Endothelial cell (in vitro differentiated cells): ENCODE measurements at regions not wholly inside any gene's neighbourhood (a gene's known extent, or its start where the extent isn't known, plus 50 kb on each side); places are given as distances from the start of the nearest gene placed in this dataset.

Experiments used
- DNase-seq: peaks from one replicate; pipeline ENCODE4 v3.0.0; 2021; ENCODE audit warnings: low spot score
- H3K27ac Mint-ChIP-seq: one replicate; pipeline ENCODE4 v1.8.0; 2021; ENCODE audit warnings: mixed read lengths, inconsistent platforms; ENCODE audit not compliant: unreplicated experiment
- H3K27me3 Mint-ChIP-seq: one replicate; pipeline ENCODE4 v1.8.0; 2021; ENCODE audit warnings: mild to moderate bottlenecking, moderate library complexity, mixed read lengths, inconsistent platforms; ENCODE audit not compliant: unreplicated experiment
- H3K36me3 Mint-ChIP-seq: one replicate; pipeline ENCODE4 v1.8.0; 2021; ENCODE audit warnings: mild to moderate bottlenecking, low read depth, mixed read lengths, inconsistent platforms; ENCODE audit not compliant: unreplicated experiment
- H3K4me1 Mint-ChIP-seq: one replicate; pipeline ENCODE4 v1.8.0; 2021; ENCODE audit warnings: mild to moderate bottlenecking, mixed read lengths, inconsistent platforms; ENCODE audit not compliant: unreplicated experiment
- H3K4me3 Mint-ChIP-seq: one replicate; pipeline ENCODE4 v1.8.0; 2021; ENCODE audit warnings: mild to moderate bottlenecking, mixed read lengths, inconsistent platforms; ENCODE audit not compliant: unreplicated experiment
- H3K9me3 Mint-ChIP-seq: one replicate; pipeline ENCODE4 v1.8.0; 2021; ENCODE audit warnings: mixed read lengths, inconsistent platforms; ENCODE audit not compliant: unreplicated experiment
- TF ChIP-seq, protein P1 (sequence below): fragments of 200-600 bp; sonication (generic); IDR thresholded peaks from one replicate; pipeline ENCODE4 v1.5.0; 2021; ENCODE audit warnings: antibody characterized with exemption; ENCODE audit not compliant: unreplicated experiment

DNA sequence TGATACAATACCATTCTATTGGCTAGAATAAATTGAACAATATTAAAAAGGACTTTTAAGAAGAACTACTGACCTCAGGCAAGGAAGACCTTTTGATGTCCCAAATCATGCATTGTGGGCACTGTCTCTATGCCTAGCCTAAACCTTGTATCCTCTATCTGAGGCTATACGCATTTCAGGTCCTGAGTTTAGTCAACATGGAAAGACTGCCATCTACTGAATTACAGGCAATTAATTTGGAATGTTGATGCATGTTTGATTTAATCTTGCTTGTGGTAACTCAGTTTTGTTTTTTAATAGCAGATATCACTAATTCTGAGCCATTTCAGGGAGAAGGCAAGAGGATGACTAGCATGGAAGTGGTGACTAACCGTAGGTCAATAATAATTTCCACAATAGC lies 585.3 kb upstream of the CCNG1 start:
- no peak for DNase-seq
- H3K4me3 Mint-ChIP-seq: no peak overlapping the region
- no peaks in the 10 kb centered on the region for H3K36me3 Mint-ChIP-seq
- TF ChIP-seq, protein P1, sequence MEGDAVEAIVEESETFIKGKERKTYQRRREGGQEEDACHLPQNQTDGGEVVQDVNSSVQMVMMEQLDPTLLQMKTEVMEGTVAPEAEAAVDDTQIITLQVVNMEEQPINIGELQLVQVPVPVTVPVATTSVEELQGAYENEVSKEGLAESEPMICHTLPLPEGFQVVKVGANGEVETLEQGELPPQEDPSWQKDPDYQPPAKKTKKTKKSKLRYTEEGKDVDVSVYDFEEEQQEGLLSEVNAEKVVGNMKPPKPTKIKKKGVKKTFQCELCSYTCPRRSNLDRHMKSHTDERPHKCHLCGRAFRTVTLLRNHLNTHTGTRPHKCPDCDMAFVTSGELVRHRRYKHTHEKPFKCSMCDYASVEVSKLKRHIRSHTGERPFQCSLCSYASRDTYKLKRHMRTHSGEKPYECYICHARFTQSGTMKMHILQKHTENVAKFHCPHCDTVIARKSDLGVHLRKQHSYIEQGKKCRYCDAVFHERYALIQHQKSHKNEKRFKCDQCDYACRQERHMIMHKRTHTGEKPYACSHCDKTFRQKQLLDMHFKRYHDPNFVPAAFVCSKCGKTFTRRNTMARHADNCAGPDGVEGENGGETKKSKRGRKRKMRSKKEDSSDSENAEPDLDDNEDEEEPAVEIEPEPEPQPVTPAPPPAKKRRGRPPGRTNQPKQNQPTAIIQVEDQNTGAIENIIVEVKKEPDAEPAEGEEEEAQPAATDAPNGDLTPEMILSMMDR: no peak
- H3K27me3 Mint-ChIP-seq: peaks cover 2% of the 10 kb centered on the region
- no peaks in the 10 kb centered on the region for H3K4me1 Mint-ChIP-seq
- no peaks in the 10 kb centered on the region for H3K9me3 Mint-ChIP-seq
- H3K27ac Mint-ChIP-seq: no peak overlapping the region

GRCh38 chr5:162858770-162859169 lies 578.6 kb upstream of the CCNG1 start:
- Mint-ChIP-seq H3K27ac (no peak overlapping the region), H3K4me3 (no peak overlapping the region), H3K4me1 (no peaks in the 10 kb centered on the region), H3K27me3 (peaks cover 2% of the 10 kb centered on the region), H3K9me3 (peaks cover 5% of the 10 kb centered on the region), H3K36me3 (no peaks in the 10 kb centered on the region)
- DNase-seq: no peak
- TF ChIP-seq, protein P1: no peak

DNA sequence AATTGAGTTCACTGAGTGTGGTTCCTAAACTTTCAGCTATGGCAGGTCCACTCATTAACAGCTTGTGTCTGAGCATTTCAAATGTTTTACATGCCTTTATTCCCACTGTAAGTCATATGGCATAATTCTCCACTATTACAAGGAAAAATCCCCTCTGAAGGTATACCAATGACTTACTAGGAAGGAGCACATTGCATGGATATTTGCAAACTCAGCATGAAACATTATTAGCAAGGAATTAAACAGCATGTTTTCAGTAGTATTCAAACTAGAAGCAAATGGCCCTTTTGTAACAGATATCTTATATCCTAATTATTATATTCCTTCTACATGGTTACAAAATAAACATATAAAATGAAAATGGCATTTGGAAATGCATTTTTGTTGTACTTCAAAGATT lies 566.4 kb upstream of the CCNG1 start:
- no peak for DNase-seq
- H3K27me3 Mint-ChIP-seq: peaks cover 2% of the 10 kb centered on the region
- TF ChIP-seq, protein P1: no peak
- H3K9me3 Mint-ChIP-seq: peaks cover 9% of the 10 kb centered on the region
- no peaks in the 10 kb centered on the region for H3K36me3 Mint-ChIP-seq
- H3K27ac Mint-ChIP-seq: no peak overlapping the region
- no peaks in the 10 kb centered on the region for H3K4me1 Mint-ChIP-seq
- no peak overlapping the region for H3K4me3 Mint-ChIP-seq

GRCh38 chr5:162882629-162883028 lies 554.8 kb upstream of the CCNG1 start:
- H3K4me1 Mint-ChIP-seq: no peaks in the 10 kb centered on the region
- peaks cover 8% of the 10 kb centered on the region for H3K9me3 Mint-ChIP-seq
- H3K27ac Mint-ChIP-seq: no peak overlapping the region
- H3K36me3 Mint-ChIP-seq: no peaks in the 10 kb centered on the region
- no peak for DNase-seq
- no peak overlapping the region for H3K4me3 Mint-ChIP-seq
- TF ChIP-seq, protein P1: no peak
- no peaks in the 10 kb centered on the region for H3K27me3 Mint-ChIP-seq

DNA sequence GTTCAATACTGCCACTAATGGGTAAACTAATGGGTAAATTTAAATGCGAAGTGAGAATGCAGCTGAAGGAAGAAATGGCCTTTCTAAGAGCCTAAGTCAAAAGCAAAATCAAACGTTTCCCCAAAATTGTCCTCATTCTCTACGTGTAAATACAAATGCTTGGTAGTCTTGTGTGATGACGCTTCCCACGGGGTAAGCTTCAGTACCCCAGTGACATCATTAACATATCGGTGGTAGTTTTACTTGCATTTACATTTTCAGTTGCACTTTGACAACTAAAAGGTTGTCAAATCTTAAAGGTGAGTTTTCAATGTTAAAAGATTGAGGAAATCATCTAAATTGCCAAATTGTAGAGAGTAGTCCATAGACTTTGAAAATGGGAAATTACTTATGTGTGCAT lies 550.7 kb upstream of the CCNG1 start:
- TF ChIP-seq, protein P1: no peak
- no peaks in the 10 kb centered on the region for H3K4me1 Mint-ChIP-seq
- peaks cover 2% of the 10 kb centered on the region for H3K9me3 Mint-ChIP-seq
- H3K4me3 Mint-ChIP-seq: no peak overlapping the region
- H3K27me3 Mint-ChIP-seq: no peaks in the 10 kb centered on the region
- no peaks in the 10 kb centered on the region for H3K36me3 Mint-ChIP-seq
- no peak overlapping the region for H3K27ac Mint-ChIP-seq
- DNase-seq: no peak
